ENCODE measurements at regions not wholly inside any gene's neighbourhood (a gene's known extent, or its start where the extent isn't known, plus 50 kb on each side); places are given as distances from the start of the nearest gene placed in this dataset.

GRCh38 chr4:104093247-104093646 is 373.5 kb upstream of the TACR3 start:
- Histone ChIP-seq H3K4me3 (no peak overlapping the region), H3K27me3 (no peaks in the 10 kb centered on the region), H3K9me3 (peaks cover 0 to 12% (median 11%) of the 10 kb centered on the region in 3 donors), H3K27ac (no peak overlapping the region), H3K4me1 (no peaks in the 10 kb centered on the region), H3K36me3 (no peaks in the 10 kb centered on the region)
- no peak for DNase-seq
- intact Hi-C loops (cut with DNase I; ENCODE audit: low total_unique reads) = no loop called here
- TF ChIP-seq CTCF (IDR thresholded peaks at IDR 0.05) = no peak

DNA sequence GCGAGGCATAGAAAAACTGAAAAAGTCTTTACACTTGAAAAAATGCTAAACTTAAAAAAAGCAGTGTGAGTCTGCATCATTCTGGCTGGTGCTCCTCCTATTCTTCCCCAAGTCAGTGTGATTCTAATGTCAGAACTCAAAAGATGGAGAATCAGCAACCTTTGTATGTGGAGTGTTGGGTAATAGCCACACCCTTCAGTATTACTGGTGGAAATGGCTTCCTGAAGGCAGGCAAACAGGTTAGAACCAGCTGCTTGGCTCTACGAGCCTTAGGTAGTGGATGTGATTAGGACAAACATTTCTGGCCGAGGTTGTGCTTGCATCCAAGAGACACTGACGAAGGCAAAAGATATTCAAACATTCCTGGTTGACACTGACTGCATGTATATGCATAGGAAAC is 353.4 kb upstream of the TACR3 start:
- no peaks in the 10 kb centered on the region for H3K9me3 ChIP-seq
- no peak overlapping the region for H3K27ac ChIP-seq
- TF ChIP-seq CTCF (IDR thresholded peaks at IDR 0.05) = no peak
- no peak for DNase-seq
- no peaks in the 10 kb centered on the region for H3K27me3 ChIP-seq
- H3K4me1 ChIP-seq = no peaks in the 10 kb centered on the region
- H3K4me3 ChIP-seq = no peak overlapping the region
- H3K36me3 ChIP-seq = no peaks in the 10 kb centered on the region
- intact Hi-C loops (cut with DNase I; ENCODE audit: low total_unique reads) = no loop called here

DNA sequence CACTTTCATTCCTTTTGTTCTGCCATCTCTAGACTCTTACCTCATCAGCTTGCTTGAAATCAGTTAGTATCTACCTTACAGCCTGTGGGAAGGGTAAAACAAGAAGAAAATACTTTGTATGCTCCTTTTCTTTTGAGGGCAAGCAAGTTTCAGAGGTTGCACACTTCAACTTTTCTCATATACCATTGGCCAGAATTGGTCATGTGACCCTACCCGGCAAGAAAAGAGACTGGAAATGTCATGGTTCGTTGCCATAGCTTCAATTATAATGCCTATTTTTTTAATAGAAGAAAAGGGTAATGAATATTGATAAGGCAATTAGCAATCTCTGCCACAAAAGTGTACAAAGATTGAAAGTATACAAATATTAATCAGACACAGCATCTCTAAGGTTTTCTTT is 346.7 kb upstream of the TACR3 start:
- H3K36me3 ChIP-seq = no peaks in the 10 kb centered on the region
- no peaks in the 10 kb centered on the region for H3K4me1 ChIP-seq
- intact Hi-C loops (cut with DNase I; ENCODE audit: low total_unique reads) = no loop called here
- no peak overlapping the region for H3K4me3 ChIP-seq
- H3K9me3 ChIP-seq = no peaks in the 10 kb centered on the region
- no peak overlapping the region for H3K27ac ChIP-seq
- no peaks in the 10 kb centered on the region for H3K27me3 ChIP-seq
- no peak for DNase-seq
- TF ChIP-seq CTCF (IDR thresholded peaks at IDR 0.05) = no peak

DNA sequence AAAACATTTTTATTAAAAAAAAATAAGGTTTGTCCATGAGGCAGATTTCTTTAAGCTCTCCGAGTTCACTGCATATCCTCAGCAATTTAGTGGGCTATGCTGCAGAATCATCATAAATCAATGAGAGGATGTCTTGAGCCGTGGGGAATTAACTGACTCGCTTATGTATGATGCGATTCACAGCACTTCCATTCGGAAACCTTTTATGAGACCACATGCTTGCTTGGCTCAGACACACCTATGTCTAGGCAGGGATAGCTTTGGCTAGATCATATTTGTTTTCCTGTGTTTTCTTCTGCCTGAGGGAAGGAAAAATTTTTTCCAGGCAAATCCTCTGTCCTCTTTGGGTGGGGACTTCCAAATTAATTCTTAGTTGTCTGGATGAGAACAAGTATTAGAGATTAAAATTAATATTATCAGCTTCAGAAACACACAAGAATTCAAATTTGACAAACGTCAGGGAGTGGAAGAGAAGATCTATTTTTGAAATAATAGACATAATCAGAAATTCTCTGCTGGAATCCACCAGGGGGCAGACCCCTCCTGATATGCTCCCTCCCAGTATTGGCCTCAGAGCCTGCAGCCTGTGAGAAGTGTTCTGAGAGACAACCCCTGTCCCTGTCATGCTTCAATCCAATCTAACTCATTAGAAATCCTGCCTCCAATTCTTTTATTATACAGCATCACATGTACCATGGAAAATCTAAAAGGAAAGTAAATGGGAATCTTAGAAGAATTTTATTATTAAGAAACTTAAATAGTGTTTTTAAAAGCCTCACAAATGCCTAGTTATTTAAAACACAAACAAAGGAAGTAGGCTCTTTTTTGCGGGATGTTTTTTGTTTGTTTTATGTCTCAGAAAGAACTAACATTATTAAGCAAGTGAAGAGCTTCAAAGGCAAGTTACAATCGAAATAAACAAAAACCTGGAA is 345.1 kb upstream of the TACR3 start:
- Histone ChIP-seq H3K9me3 (no peaks in the 10 kb centered on the region), H3K4me1 (no peaks in the 10 kb centered on the region), H3K4me3 (no peak overlapping the region), H3K27ac (no peak overlapping the region), H3K36me3 (no peaks in the 10 kb centered on the region), H3K27me3 (no peaks in the 10 kb centered on the region)
- intact Hi-C loops (cut with DNase I; ENCODE audit: low total_unique reads) = no loop called here
- peak; percentile 38 to 40 for TF ChIP-seq CTCF (IDR thresholded peaks at IDR 0.05)
- DNase-seq = peak in 1 of 2 donors; percentile 21

DNA sequence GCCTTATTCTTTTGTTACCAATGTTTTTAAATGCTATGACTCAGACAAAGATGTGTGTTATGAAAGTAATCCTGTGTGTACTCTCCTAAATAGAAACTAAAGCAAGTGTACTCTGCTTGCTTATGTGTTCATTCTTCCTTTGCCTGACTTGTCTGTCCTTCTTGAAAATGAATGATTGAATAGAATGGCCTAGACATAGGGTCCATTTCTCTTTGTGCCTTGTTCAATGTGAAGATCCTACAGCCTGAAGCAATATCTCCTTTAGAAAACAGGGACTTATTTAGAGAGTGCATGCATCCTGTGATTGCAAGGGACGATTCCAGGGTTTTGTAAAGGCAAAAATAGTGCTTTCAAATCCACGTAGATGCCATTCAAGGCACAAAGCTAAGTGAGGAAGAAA is 343.6 kb upstream of the TACR3 start:
- Histone ChIP-seq H3K4me1 (no peaks in the 10 kb centered on the region), H3K36me3 (no peaks in the 10 kb centered on the region), H3K27ac (no peak overlapping the region), H3K27me3 (no peaks in the 10 kb centered on the region), H3K4me3 (no peak overlapping the region), H3K9me3 (no peaks in the 10 kb centered on the region)
- no peak for TF ChIP-seq CTCF (IDR thresholded peaks at IDR 0.05)
- intact Hi-C loops (cut with DNase I; ENCODE audit: low total_unique reads) = no loop called here
- no peak for DNase-seq

All from tibial artery (tissue), 4 donors.